PC-3 (cell line): ENCODE measurements at regions not wholly inside any gene's neighbourhood (a gene's known extent, or its start where the extent isn't known, plus 50 kb on each side); places are given as distances from the start of the nearest gene placed in this dataset.
"Not testable (repeated sequence)": the region's sequence is repeated elsewhere in the genome, so short reads cannot be mapped to it uniquely, and the experiment has no call there.

Source experiments
- ATAC-seq: fragments of 200-7000 bp; cut with Tn5 transposase; 2 replicates; pipeline ENCODE4 v1.9.1; 2020; ENCODE audit warnings: mild to moderate bottlenecking, moderate library complexity
- BruUV-seq: library from RNA; stranded (reverse); fragments of 400-500 nt; replicated peaks from 2 replicates; lab custom pipeline; 2021; lab: Mats Ljungman, UMichigan
- CTCF ChIA-PET: fragments of 300-600 bp; sonication (Branson Sonifier 250); formaldehyde crosslinking; loops from one replicate; lab custom pipeline; 2022; ENCODE audit warnings: antibody characterized with exemption; lab: Charles Lee
- POLR2A ChIA-PET: fragments of 300-600 bp; sonication (Branson Sonifier 250); formaldehyde crosslinking; loops from one replicate; lab custom pipeline; 2022; ENCODE audit warnings: antibody characterized with exemption; ENCODE audit not compliant: unreplicated experiment; lab: Charles Lee
- DNase-seq: peaks from one replicate; pipeline ENCODE4 v3.0.0-alpha.2; 2015
- H2AFZ ChIP-seq: fragments of 300-600 bp; sonication (generic); 2 replicates; pipeline ENCODE4 v1.6.0; 2016; ENCODE audit warnings: antibody characterized with exemption, low read length
- H3F3A ChIP-seq: fragments of 300-600 bp; sonication (generic); one replicate; pipeline ENCODE4 v1.6.0; 2017; ENCODE audit warnings: antibody characterized with exemption, low read length, control low read depth, mild to moderate bottlenecking; ENCODE audit not compliant: unreplicated experiment
- H3K27ac ChIP-seq: fragments of 300-600 bp; sonication (generic); 2 replicates; pipeline ENCODE4 v1.5.1; 2016; ENCODE audit warnings: mild to moderate bottlenecking, low read length
- H3K27me3 ChIP-seq: fragments of 300-600 bp; sonication (generic); 2 replicates; pipeline ENCODE4 v1.6.1; 2016; ENCODE audit warnings: low read length, mixed read lengths
- H3K36me3 ChIP-seq: fragments of 300-600 bp; sonication (generic); 2 replicates; pipeline ENCODE4 v1.6.1; 2016; ENCODE audit warnings: low read depth, mixed run types, low read length, mixed read lengths
- H3K4me1 ChIP-seq: fragments of 300-600 bp; sonication (generic); 2 replicates; pipeline ENCODE4 v1.5.1; 2016; ENCODE audit warnings: low read length; ENCODE audit not compliant: insufficient read depth
- H3K4me2 ChIP-seq: fragments of 300-600 bp; sonication (generic); 2 replicates; pipeline ENCODE4 v1.6.0; 2016; ENCODE audit warnings: low read length
- H3K4me3 ChIP-seq: fragments of 300-600 bp; sonication (generic); 2 replicates; pipeline ENCODE4 v1.5.1; 2016; ENCODE audit warnings: mild to moderate bottlenecking, low read length, mixed read lengths
- H3K79me2 ChIP-seq: fragments of 300-600 bp; sonication (generic); 2 replicates; pipeline ENCODE4 v1.6.1; 2017; ENCODE audit warnings: low read length, mixed read lengths
- H3K9ac ChIP-seq: fragments of 300-600 bp; sonication (generic); 2 replicates; pipeline ENCODE4 v1.6.0; 2016; ENCODE audit warnings: mild to moderate bottlenecking, low read length
- H3K9me2 ChIP-seq: fragments of 300-600 bp; sonication (generic); replicated peaks from 2 replicates; pipeline ENCODE4 v1.6.1; 2016; ENCODE audit warnings: mixed run types, low read length, mixed read lengths
- H3K9me3 ChIP-seq: fragments of 300-600 bp; sonication (generic); 2 replicates; pipeline ENCODE4 v1.6.1; 2016; ENCODE audit warnings: low read length, mixed read lengths
- H4K20me1 ChIP-seq: fragments of 300-600 bp; sonication (generic); 2 replicates; pipeline ENCODE4 v1.6.1; 2016; ENCODE audit warnings: low read length, mixed read lengths
- EZH2 ChIP-seq: fragments of 300-600 bp; sonication (generic); IDR thresholded peaks from one replicate; pipeline ENCODE4 v1.6.1; 2017; ENCODE audit warnings: antibody characterized with exemption, mild to moderate bottlenecking, low read length; ENCODE audit not compliant: unreplicated experiment
- EZH2phosphoT487 ChIP-seq: fragments of 300-600 bp; sonication (generic); IDR thresholded peaks from 2 replicates; pipeline ENCODE4 v1.6.1; 2018; ENCODE audit warnings: mild to moderate bottlenecking, antibody characterized with exemption, low read length, borderline replicate concordance
- intact Hi-C: fragments of 100-400 bp; cut with micrococcal nuclease; formaldehyde crosslinking; loops from 2 replicates; pipeline ENCODE4 v1.9.0; 2023
- TF ChIP-seq, protein P1 (sequence below): fragments of 300-600 bp; sonication (generic); conservative IDR thresholded peaks from 2 replicates; pipeline ENCODE4 v1.5.1; 2017; ENCODE audit warnings: antibody characterized with exemption, low read depth, mild to moderate bottlenecking, low read length

DNA sequence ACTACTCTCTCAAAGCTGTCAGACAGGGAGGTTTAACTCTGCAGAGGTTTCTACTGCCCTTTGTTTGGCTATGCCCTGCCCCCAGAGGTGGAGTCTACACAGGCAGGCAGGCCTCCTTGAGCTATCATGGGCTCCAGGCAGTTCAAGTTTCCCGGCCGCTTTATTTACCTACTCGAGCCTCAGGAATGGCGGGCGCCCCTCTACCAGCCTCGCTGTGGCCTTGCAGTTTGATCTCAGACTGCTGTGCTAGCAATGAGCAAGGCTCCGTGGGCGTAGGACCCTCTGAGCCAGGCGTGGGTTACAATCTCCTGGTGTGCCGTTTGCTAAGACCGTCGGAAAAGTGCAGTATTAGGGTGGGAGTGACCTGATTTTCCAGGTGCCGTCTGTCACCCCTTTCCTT lies 124.3 kb downstream of the PTCHD1 start:
- H3K9ac ChIP-seq, H3K79me2 ChIP-seq, H3K4me2 ChIP-seq, H3K4me3 ChIP-seq, H3F3A ChIP-seq, H3K36me3 ChIP-seq, CTCF ChIA-PET, H3K4me1 ChIP-seq, H2AFZ ChIP-seq, H3K9me2 ChIP-seq, DNase-seq, POLR2A ChIA-PET, intact Hi-C loops, H4K20me1 ChIP-seq, ATAC-seq, H3K9me3 ChIP-seq, H3K27me3 ChIP-seq, H3K27ac ChIP-seq, BruUV-seq: not testable (repeated sequence)

DNA sequence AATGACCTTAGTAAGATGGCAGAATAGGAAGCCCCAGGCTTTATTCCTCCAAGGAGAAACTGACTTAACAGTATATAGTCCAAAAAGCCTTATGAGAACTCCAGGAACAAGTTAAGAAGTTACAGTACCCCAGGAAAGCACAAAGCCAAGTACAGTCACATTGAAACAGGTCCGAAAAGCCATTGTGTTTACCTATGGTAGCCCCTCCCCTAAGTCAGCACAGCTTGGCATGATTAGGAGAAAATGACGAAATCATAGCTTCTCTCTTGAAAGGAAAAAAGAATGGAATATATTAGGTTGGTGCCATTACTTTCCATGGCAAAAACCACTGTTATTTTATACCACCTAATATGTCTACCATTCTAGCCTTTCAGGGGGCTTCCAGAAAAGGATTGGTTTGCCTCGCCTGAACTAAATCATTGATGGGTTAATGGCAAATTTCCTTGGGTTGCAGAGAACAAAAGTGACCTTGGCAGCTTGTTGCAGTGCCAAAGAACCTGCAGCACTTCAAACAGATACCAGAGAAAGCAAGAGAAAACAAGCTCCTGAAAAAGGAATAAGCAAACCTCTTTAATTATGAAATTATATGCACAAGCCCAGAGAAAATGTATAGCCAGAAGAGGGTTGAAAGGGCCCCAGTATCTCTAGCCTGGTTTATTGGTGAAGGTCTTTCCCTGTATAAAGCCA lies 130.6 kb downstream of the PTCHD1 start:
- CTCF ChIA-PET, result no interaction called here
- ATAC-seq (no peak), DNase-seq (no peak)
- no peak overlapping the region for H2AFZ ChIP-seq
- intact Hi-C loops, result no loop called here
- no peaks in the 10 kb centered on the region for H3K9me2 ChIP-seq
- H3F3A ChIP-seq, result no peaks in the 10 kb centered on the region
- no peak overlapping the region for H3K27ac ChIP-seq
- H3K79me2 ChIP-seq, result no peaks in the 10 kb centered on the region
- POLR2A ChIA-PET, result no interaction called here
- TF ChIP-seq, protein P1, sequence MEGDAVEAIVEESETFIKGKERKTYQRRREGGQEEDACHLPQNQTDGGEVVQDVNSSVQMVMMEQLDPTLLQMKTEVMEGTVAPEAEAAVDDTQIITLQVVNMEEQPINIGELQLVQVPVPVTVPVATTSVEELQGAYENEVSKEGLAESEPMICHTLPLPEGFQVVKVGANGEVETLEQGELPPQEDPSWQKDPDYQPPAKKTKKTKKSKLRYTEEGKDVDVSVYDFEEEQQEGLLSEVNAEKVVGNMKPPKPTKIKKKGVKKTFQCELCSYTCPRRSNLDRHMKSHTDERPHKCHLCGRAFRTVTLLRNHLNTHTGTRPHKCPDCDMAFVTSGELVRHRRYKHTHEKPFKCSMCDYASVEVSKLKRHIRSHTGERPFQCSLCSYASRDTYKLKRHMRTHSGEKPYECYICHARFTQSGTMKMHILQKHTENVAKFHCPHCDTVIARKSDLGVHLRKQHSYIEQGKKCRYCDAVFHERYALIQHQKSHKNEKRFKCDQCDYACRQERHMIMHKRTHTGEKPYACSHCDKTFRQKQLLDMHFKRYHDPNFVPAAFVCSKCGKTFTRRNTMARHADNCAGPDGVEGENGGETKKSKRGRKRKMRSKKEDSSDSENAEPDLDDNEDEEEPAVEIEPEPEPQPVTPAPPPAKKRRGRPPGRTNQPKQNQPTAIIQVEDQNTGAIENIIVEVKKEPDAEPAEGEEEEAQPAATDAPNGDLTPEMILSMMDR, result no peak
- TF ChIP-seq EZH2phosphoT487, result no peak
- no peak for TF ChIP-seq EZH2
- no peaks in the 10 kb centered on the region for H3K4me1 ChIP-seq
- H3K36me3 ChIP-seq, result no peaks in the 10 kb centered on the region
- no peak overlapping the region for H3K9ac ChIP-seq
- no peak overlapping the region for H3K4me3 ChIP-seq
- no peak overlapping the region for H3K4me2 ChIP-seq
- H3K27me3 ChIP-seq, result no peaks in the 10 kb centered on the region
- H4K20me1 ChIP-seq, result no peaks in the 10 kb centered on the region
- H3K9me3 ChIP-seq, result peaks cover 11% of the 10 kb centered on the region; the same call in 1 of the 2 replicates
- no TSS peak for BruUV-seq

DNA sequence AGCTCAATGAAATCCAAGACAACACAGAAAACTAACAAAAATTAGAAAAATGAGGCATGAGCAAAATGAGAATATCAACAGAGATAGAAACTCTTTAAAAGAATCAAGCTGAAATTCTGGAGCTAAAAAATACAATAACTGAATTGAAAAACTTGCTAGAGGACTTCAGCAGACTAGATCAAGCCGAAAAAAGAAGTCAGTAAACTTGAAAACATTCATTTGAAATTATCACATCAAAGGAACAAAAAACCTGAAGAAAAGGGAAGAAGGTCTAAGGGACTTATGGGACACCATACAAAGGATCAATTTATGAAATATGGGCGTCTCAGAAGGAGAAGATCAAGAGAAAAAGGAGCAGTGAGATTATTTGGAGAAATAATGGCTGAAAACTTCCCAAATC lies 131.3 kb downstream of the PTCHD1 start:
- H3K36me3 ChIP-seq, result no peaks in the 10 kb centered on the region

More for the DNA sequence above, 131.3 kb downstream of the PTCHD1 start:
- no TSS peak for BruUV-seq
- H3F3A ChIP-seq, result no peaks in the 10 kb centered on the region
- H3K4me1 ChIP-seq, result no peaks in the 10 kb centered on the region
- H3K9me2 ChIP-seq, result no peaks in the 10 kb centered on the region
- H2AFZ ChIP-seq, result no peak overlapping the region
- no peak overlapping the region for H3K27ac ChIP-seq
- DNase-seq, result no peak
- no peaks in the 10 kb centered on the region for H4K20me1 ChIP-seq
- ChIA-PET CTCF (no interaction called here), POLR2A (no interaction called here)
- H3K4me2 ChIP-seq, result no peak overlapping the region
- TF ChIP-seq EZH2, result no peak
- no peak for TF ChIP-seq EZH2phosphoT487
- TF ChIP-seq, protein P1, result no peak
- no peak overlapping the region for H3K9ac ChIP-seq
- no peak for ATAC-seq
- H3K27me3 ChIP-seq, result no peaks in the 10 kb centered on the region
- no peaks in the 10 kb centered on the region for H3K79me2 ChIP-seq
- no peak overlapping the region for H3K4me3 ChIP-seq
- peaks cover 11% of the 10 kb centered on the region; the same call in 1 of the 2 replicates for H3K9me3 ChIP-seq
- intact Hi-C loops, result no loop called here
